ENCODE measurements at regions not wholly inside any gene's neighbourhood (a gene's known extent, or its start where the extent isn't known, plus 50 kb on each side); places are given as distances from the start of the nearest gene placed in this dataset.

GRCh38 chr18:40056079-40056692, 1898.8 kb upstream of the PIK3C3 start:
- in situ Hi-C loops (cut with HindIII; ENCODE audit: low sequenced_read_pairs): no loop called here

- in situ Hi-C loops (cut with HindIII; ENCODE audit: low sequenced_read_pairs): no loop called here
Observed at GRCh38 chr18:40055262-40055661, 1899.8 kb upstream of the PIK3C3 start.

DNA sequence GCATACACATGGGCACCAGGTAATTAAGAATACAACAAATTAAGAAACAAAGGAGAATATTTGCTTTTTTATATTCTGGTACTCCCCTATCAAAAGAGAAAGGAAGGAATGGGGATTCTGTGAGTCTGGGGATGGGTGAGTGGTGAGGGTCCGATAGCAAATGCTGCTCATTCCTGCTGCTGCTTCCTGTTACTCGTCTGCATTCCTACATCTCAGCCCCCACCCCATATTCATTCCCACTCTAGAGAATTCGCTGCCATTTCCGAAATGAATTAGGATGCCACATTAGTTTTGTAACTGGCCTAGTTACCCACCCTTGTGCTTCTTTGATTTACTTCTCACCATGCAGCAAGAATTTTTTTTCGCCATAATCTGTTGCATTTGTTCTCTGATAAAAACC, 1905.3 kb upstream of the PIK3C3 start:
- in situ Hi-C loops (cut with HindIII; ENCODE audit: low sequenced_read_pairs): no loop called here

- in situ Hi-C loops (cut with HindIII; ENCODE audit: low sequenced_read_pairs): no loop called here
Observed at GRCh38 chr18:40048886-40049650, 1906.0 kb upstream of the PIK3C3 start.

DNA sequence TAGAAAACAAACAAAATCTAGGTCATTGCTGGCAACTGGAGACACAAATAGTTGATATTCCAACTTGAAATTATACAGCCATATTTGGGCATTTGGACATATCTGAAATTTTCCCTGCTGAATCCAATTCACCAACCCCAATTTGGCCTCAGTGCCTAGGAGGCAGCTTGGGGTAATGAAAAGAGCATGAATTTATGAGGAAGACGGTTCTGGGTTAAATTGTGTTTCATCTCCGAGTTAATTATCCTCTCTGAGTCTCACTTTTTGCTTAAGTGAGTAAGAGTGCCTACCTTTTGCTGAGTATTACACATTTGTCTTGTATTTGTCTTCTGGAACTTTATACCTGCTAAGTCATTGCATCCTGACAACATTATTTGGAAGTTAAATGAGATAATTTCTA, 1906.8 kb upstream of the PIK3C3 start:
- in situ Hi-C loops (cut with HindIII; ENCODE audit: low sequenced_read_pairs): no loop called here

DNA sequence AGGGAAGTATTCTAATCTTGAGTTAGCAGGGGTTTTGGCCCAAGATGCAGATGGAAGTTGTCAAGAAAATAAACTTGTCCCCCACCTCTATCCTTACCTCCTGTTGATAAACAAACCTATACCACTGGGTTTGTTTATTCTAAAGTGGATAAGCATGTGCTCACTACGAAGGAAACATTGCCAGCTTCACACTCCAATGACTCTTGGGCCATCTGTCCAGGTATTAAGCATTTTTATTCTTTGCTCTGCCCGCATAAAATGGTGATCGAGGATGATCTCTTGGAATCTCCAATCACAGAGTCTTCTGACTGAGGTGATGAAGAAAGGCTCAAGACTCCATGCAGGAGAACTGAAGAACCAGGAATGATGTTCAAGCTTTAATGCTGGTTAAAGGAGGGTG, 1908.4 kb upstream of the PIK3C3 start:
- in situ Hi-C loops (cut with HindIII; ENCODE audit: low sequenced_read_pairs): no loop called here

- in situ Hi-C loops (cut with HindIII; ENCODE audit: low sequenced_read_pairs): no loop called here
Observed at GRCh38 chr18:40041951-40042350, 1913.1 kb upstream of the PIK3C3 start.

GRCh38 chr18:40040574-40040973, 1914.5 kb upstream of the PIK3C3 start:
- in situ Hi-C loops (cut with HindIII; ENCODE audit: low sequenced_read_pairs): no loop called here

DNA sequence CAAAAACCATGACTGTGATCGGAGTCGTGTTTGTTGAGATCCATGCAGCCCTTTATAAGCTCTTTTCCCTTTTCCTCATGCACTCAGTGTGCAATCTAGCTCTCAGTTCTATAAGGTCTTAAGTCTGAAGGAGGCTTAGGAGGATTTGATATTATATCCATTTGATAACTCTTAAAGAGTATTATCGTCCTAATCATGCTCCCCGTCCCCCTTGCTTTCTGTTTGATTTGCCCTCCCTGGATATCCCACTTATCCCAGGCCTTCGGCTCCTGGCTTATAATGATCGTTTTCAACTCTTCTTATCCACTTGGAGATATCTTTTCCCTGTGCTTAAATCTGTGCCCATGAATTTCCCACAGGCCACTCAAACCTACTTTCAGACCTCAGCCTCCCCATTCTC, 1917.7 kb upstream of the PIK3C3 start:
- in situ Hi-C loops (cut with HindIII; ENCODE audit: low sequenced_read_pairs): no loop called here

DNA sequence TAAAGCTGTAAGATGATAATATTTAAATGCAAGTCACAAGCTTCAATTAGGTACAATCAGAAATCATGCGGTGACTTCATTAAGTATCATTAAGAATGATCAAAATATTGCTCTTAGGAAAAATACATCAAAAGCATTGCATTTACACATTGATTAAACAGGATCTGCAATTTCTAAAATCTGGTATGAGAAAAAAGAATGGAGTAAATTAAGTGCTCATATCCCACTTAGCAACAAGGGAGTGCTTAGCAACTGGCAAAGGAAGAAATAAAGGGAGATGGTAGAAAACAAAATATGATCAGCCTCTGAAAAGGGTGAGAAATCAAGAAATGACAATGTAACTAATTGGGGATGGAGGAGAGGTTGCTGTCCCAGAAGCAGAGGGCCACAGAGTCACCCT, 1918.2 kb upstream of the PIK3C3 start:
- in situ Hi-C loops (cut with HindIII; ENCODE audit: low sequenced_read_pairs): no loop called here

DNA sequence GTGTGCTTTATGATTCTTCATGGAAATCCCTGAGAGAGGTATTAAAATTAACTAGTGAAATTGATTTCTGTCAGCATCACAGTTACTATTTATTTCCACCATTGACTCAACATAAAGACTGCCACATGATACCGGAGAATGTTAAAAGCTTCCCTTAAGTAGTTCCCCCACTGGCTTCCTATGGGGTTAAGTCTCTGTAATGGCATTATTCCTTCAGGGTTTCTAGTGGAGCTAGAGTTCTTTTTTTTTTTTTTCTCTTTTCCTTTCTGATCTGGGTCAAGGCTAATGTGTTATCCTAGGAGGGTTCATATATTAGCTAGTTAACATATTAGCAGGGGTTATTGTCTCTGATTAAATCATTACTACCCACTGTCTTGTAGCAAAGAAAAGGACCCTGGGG, 1919.1 kb upstream of the PIK3C3 start:
- in situ Hi-C loops (cut with HindIII; ENCODE audit: low sequenced_read_pairs): no loop called here

DNA sequence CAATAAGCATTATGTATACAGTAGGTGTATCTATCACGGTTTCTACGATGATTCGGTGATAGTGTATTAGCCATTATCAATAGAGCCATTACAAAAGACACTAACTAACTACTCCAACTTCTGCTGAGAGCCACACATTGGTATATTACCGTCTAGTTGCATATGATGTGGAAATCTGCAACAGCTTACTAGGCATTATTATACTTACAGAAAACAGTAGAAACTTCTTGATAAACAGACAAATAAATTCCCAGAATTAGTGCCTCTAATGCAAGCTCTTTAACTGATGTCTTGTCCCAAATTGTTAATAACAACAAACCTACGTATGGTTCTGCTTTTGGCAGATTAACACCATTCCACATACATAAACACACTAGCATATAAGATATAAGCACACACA, 1923.0 kb upstream of the PIK3C3 start:
- in situ Hi-C loops (cut with HindIII; ENCODE audit: low sequenced_read_pairs): no loop called here

- in situ Hi-C loops (cut with HindIII; ENCODE audit: low sequenced_read_pairs): no loop called here
Observed at GRCh38 chr18:40031435-40031834, 1923.6 kb upstream of the PIK3C3 start.

- in situ Hi-C loops (cut with HindIII; ENCODE audit: low sequenced_read_pairs): no loop called here
Observed at GRCh38 chr18:40019797-40020392, 1935.1 kb upstream of the PIK3C3 start.

GRCh38 chr18:40018266-40018665, 1936.8 kb upstream of the PIK3C3 start:
- in situ Hi-C loops (cut with HindIII; ENCODE audit: low sequenced_read_pairs): no loop called here

DNA sequence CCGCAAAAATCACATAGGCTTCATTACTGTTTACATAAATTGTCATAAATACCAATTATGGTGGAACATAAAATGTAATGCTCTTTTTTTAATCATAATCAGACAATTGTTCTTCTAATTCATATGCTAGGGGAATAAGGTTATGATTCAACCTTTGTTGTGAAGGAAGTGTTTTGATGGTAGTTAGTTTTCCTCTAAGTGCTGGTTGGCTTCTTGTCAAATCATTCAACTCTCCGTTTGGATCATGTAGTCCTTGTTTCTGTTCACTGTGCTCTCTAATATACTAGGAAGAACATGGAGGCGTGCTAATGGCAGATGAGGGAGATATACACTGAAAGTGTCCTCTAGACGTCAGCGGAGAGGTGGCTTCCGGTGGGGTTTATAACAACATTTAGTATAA, 1938.0 kb upstream of the PIK3C3 start:
- in situ Hi-C loops (cut with HindIII; ENCODE audit: low sequenced_read_pairs): no loop called here

DNA sequence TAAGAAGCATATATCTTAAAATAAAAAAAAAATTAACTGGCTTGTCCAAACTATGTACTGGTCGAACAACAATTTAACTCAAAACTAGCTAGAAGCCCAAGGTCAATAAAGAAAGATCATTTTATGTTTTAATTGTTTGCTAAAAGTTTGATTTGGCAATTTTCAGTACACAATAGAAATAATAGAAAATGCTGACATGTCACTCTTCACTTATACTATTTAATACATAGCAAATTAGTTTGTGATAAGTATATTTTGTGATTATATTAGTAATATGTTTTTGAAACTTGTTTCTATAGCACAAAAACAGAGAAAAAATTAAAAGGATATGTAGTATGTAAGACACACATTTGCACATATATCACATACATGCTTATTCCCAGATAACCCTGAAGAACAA, 1938.6 kb upstream of the PIK3C3 start:
- in situ Hi-C loops (cut with HindIII; ENCODE audit: low sequenced_read_pairs): no loop called here

DNA sequence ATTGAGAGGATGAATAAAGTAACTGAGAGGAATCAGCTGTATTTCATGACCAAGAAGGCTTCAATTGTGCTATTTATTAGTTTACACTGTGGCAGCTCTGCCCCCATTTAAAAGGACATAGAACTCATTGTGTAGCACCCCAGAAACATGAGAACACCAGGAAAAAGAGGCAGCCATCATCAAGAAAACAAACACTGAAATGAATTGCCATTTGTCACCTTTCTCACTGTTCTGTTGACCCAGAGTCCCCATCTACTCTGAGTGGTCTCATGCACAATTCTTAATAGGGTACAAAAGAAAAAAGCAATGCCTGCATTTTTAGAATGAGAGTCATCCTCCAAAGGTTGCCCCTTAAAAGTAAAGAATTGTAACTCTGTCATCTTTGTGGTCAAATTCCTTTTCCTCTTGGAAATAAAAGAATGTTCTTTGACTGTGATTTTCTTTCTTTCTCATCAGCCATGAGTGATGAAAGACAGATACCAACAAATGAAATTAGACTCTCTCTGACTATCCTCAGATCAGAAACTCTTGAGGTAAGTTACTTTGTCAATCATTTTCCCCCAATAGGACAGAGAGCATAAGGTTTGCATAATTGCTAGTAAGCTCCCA, 1941.9 kb upstream of the PIK3C3 start:
- in situ Hi-C loops (cut with HindIII; ENCODE audit: low sequenced_read_pairs): no loop called here

GRCh38 chr18:40011201-40011600, 1943.8 kb upstream of the PIK3C3 start:
- in situ Hi-C loops (cut with HindIII; ENCODE audit: low sequenced_read_pairs): no loop called here

GRCh38 chr18:40006634-40007033, 1948.4 kb upstream of the PIK3C3 start:
- in situ Hi-C loops (cut with HindIII; ENCODE audit: low sequenced_read_pairs): no loop called here

- in situ Hi-C loops (cut with HindIII; ENCODE audit: low sequenced_read_pairs): no loop called here
Observed at GRCh38 chr18:40004246-40004645, 1950.8 kb upstream of the PIK3C3 start.

GRCh38 chr18:39998317-39998716, 1956.7 kb upstream of the PIK3C3 start:
- in situ Hi-C loops (cut with HindIII; ENCODE audit: low sequenced_read_pairs): no loop called here

Data from DLD1 (cell line).